NCI-H1092 (cell line): ENCODE measurements at regions not wholly inside any gene's neighbourhood (a gene's known extent, or its start where the extent isn't known, plus 50 kb on each side); places are given as distances from the start of the nearest gene placed in this dataset.
"Not testable (repeated sequence)": the region's sequence is repeated elsewhere in the genome, so short reads cannot be mapped to it uniquely, and the experiment has no call there.

Experiments
- DNase-seq: peaks from one replicate; lab custom pipeline; 2025; lab: John Stamatoyannopoulos, UW

DNA sequence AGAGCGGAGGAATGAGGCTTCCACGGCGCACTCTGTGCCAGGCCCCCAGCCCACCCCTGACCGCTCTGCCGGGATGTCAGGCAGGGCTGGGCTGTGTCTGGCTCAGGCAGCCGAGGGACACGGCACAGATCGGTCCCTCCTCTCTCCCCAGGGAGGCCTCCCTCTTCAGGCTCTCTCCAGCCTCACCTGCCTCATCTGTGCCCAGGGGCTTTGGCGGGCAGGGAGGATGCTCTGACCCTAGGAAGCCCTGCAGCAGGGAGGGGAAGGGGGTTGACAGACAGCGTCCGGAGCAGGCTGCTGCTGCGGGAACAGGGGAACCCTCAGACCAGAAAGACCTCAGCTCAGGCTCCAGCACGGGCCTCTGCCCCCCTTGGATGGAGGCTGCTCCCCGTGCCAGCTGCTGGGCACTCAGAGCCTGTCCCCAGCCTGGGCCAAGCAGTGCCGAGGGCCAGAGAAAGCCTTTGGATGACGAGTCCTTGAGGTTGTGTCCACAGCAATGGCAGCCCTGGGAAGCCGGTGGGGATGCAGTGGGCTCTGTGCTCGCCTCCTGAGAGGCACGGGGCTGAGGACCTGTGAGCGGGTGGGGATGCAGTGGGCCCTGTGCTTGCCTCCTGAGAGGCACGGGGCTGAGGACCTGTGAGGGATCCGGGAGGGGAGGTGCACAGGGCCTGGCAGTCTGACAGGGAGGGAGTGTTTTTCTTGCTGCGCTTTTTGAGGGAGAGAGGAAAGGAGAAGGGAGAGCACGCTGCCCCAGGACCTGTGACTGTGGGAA lies 66.9 kb downstream of the FOXL3 start:
- DNase-seq, result no peak

GRCh38 chr7:357531-358209 lies 67.7 kb downstream of the FOXL3 start:
- DNase-seq, result no peak

DNA sequence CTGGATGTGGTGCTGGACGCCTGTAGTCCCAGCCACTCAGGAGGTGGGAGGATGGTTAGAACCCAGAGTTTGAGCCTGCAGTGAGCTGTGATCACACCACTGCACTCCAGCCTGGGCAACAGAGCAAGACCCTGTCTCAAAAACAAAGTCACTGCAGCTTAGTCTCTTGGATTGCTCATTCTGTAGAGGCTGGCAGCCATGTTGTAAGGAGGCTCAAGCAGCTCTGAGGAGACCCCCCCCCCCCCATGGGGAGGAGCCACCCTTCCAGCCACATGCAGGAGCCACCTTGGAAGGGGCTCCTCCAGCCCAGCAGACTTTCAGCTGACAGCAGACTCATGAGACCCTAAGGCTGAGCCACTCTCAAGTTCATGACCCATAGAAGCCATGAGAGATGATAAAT lies 68.4 kb downstream of the FOXL3 start:
- DNase-seq, result no peak

DNA sequence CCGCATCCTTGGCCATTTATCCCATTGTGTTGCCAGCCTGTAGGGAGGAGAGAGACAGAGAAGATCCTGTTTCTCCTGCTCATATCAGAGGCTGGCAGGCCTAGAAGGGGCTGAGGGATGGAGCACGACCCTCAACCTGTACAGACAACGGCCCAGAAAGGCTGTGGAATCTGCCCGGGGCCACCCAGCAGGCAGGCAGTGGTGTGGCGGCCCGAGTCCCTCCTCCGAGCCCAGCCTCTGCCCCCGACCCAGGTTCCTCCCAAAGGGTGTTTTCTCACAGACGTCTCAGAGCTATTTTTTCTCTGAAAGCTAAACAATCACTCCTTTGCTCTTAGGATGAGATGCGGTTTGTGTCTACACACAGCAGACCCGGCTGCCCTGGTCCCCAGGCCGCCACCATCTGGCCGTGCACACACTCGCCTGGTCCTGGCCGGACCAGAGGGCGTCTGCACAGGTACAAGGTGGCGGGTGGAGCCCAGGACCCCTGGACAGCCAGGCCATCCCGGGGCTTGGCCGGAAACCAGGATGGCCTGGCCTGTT lies 69.3 kb downstream of the FOXL3 start:
- no peak for DNase-seq

- no peak for DNase-seq
These were observed 69.9 kb downstream of the FOXL3 start for GRCh38 chr7:359766-360361.

DNA sequence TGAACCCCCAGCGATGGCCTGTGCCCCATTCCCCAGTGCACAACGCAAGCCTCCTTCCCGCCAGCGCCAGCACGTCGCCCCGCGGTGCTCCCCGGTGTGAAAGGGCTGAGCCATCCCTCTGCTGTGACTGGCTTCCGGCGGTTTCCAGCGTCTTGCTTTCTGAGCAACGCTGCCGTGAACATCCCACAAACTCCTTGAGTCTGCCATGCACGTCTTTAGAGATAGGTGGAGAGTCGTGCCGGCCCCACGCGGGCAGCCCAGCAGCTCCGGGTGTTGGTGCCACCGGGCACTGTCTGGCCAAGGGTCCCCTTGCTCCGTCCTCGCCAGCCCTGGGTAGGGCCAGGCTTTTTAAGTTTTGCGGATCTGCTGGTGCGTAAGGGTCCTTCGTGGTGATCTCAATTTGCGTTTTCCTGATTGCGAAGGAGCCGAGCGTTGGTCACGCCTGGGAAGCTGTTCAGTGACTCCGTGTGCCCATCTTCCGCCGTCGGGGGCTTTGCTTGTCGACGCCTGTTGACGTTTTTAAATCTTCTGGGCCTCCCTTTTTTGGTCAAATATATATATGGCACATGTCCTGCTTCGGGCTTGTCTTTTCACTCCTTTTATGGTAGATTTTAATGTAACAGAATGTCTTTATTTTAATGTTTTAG lies 70.6 kb downstream of the FOXL3 start:
- no peak for DNase-seq

DNA sequence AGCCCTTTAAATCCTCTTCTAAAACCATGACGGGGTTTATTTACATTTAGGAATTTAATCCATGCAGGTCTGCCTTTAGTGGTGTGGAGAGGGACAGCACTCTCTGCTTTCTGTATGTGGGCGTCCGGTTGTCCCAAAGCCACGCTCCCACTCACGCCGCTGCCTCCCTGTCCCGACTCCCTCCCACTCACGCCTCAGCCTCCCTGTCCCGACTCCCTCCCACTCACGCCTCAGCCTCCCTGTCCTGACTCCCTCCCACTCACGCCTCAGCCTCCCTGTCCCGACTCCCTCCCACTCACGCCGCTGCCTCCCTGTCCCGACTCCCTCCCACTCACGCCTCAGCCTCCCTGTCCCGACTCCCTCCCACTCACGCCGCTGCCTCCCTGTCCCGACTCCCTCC lies 71.2 kb downstream of the FOXL3 start:
- DNase-seq, result not testable (repeated sequence)

- DNase-seq, result no peak
These were observed 71.9 kb downstream of the FOXL3 start for GRCh38 chr7:361680-362401.

DNA sequence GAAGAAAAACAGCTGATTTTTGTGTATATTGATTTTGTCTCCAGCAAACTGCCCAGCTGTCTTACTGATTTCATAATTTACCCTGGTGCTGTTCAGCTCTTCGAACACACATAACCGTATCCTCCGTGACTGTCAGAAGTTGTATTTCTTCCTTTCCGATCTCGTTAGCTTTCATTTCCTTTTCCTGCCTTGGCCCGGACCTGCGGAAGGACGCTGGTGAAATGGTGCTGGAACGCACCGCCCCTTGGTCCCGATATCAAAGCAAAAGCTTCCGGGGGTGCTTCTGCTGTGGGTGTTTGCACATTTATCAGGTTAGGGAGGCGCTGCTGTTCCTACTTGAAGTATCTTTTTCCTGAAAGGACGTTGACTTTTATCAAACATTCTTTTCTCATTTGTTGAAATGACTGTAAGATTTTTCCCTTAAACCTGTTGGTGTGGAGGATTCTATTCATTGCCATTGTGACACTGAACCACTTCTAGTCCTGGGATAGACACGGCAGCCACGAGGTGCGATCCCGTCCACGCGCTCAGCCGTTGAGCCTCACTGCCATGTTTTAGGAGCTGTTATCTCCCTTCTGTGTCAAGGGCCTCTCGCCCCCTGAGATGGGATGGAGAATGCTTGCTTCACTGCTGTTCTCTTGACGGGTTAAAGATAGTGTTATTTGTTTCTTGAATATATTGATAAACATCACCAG lies 72.6 kb downstream of the FOXL3 start:
- DNase-seq, result no peak

GRCh38 chr7:363626-364025 lies 73.7 kb downstream of the FOXL3 start:
- DNase-seq, result no peak

DNA sequence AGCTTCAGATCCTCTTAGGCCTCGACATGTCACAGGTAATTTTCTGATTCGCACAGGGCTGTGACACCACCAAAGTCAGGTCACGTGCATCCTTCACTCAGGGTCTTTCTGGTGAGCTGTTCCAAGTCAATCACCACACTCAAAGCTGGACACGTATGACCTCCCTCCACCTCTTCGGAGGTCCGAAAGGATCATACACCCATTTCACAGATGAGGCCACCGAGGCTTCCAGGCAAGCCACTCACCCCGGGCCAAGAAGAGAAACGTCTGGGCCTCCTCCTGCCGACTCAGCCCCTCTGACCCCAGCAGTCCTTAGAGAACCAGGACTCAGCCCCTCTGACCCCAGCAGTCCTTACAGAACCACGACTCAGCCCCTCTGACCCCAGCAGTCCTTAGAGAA lies 74.6 kb downstream of the FOXL3 start:
- no peak for DNase-seq

DNA sequence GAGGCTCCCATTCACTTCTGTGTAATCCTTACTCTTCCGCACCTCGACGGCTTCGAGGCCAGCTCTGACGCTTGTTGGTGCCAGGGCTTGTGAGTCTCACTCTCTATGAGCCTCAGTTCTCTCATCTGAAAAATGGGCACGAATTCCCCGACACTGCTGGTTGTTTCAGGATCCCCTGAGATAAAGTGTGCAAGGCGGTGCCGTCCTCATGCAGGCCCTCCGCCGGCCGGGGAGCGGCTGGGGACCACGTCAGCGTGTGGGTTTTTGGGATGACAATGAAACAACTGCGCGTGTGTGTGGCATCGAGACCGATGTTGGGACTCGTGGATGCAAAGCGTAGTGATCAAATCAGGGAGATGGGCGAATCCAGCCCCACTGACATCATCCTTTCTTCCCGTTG lies 75.6 kb downstream of the FOXL3 start:
- no peak for DNase-seq

DNA sequence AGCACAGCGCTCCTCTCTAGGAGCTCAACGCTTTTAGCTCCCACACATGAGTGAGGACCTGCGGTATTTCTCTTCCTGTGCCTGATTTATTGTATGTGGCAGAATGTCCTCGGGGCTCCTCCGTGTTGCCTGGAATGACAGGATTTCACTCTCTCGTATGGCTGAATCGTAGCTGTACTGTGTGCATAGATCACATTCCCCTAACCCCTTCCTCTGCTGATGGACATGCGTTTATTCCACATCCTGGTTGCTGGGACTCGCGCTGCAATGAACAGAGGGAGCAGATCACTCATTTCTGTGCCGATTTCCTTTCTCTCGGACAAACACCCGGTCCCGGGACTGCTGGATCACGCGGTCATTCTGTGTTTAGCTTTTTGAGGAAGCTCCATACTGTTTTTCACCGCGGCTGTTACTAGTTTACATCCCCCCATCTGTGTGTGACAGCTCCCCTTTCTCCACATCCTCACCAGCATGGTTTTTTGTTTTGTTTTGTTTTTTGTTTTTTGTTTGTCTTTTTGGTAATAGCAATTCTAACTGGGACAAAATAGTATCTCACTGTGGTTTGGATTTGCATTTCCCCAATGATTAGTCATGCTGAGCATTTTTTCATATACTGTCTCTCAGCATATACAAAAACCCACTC lies 76.3 kb downstream of the FOXL3 start:
- DNase-seq, result no peak

DNA sequence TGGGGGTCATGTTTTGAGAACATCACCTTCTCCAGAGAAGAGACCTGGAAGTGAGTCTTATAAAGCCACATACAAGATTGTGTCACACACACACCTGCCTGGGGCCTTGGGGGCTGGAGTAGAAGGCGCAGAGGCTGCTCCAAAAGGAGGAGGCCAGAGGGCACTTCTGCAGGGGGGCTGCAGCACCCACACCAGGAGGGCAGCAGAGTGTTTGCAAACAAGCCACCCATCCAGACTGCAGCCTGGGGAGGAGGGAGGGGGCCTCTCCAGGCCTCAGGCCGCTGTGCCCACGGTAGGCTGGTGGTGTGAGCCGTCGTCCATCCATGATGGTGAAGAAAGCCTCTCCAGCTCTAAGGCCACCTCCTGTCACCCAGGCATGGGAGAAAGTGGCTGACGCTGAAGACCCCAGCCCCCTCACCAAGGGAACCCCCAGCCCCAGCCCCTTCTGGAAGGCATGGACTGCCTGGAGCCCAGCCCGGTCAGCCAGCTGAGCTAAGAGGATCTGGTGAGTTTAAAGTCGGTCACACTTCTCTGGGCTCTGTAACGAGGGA lies 77.5 kb downstream of the FOXL3 start:
- no peak for DNase-seq

DNA sequence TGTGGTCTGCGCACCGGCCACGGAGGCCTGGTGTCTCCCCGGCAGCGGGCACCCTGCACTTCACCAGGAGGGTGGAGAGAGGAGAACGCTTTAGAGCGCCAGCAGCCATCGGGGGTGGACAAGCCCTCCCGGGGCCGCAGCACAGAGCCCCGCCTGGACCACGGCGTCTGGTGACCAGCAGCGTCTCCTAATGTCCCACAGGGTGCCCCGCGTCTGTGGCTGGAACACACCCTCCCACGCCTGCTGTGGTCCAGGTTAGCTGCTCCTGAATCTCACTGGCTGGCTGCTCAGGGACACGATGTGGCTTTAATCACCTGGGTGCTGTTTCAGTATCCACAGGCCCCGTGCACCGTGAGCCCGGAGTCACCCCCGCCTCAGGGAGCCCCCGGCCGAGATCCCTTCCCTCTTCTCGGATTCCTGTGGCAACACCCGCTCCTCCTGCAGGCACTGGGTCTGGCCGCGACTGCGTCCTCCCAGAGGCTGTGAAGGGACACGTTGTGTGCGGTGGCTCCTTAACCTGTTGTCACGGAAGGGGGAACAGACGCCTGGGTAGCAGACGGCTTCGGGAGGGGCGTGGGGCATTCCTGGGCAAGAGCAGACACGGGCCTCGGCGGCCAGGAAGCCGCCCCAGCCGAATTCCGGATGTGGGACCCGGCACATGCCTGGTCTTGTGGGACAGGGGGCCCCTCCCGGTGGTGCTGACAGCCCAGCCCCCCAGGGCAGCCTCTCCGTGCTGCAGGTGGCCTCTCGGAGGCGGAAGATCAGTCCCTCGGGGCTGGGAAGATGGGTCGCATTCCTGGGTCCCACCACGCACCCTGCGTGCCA lies 78.9 kb downstream of the FOXL3 start:
- no peak for DNase-seq

- no peak for DNase-seq
These were observed 79.7 kb downstream of the FOXL3 start for GRCh38 chr7:369476-370258.

DNA sequence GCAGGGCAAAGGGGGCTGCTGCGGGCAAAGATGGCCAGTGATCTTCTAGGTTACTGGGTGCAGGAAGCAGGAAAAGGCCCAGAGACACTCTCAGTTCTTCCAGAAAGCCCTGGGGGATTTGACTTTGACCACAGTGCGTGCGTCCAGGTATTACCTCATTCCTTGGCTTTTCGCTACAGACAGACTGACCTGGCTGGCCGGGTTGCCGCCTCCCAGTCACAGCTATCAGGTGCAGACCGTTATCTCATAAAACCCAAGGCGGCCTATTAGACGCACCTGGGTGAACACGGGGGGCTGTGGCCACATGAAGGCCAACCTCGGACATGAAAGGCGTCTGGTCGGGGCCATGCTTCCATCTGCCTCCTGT lies 80.3 kb downstream of the FOXL3 start:
- no peak for DNase-seq

DNA sequence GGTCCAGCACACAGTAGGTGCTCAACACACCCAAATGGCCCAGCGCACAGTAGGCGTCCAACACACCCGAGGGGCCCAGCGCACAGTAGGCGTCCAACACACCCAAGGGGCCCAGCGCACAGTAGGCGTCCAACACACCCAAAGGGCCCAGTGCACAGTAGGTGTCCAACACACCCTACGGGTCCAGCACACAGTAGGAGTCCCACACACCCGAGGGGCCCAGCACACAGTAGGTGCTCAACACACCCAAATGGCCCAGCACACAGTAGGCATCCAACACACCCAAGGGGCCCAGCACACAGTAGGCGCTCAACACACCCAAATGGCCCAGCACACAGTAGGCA lies 80.8 kb downstream of the FOXL3 start:
- DNase-seq, result no peak
